ENCODE measurements at regions not wholly inside any gene's neighbourhood (a gene's known extent, or its start where the extent isn't known, plus 50 kb on each side); places are given as distances from the start of the nearest gene placed in this dataset.

- Mint-ChIP-seq H3K9me3 (no peaks in the 10 kb centered on the region), H3K36me3 (no peaks in the 10 kb centered on the region), H3K4me3 (no peak overlapping the region), H3K27ac (no peak overlapping the region), H3K4me1 (no peaks in the 10 kb centered on the region), H3K27me3 (no peaks in the 10 kb centered on the region)
- DNase-seq (no peak), ATAC-seq (replicated peaks) (peak in 1 of 2 donors; percentile 16)
These were observed 1208.4 kb upstream of the TENM4 start for GRCh38 chr11:80649186-80649585.

GRCh38 chr11:80638296-80638695 lies 1197.5 kb upstream of the TENM4 start:
- peaks cover 0 to 2% of the 10 kb centered on the region in 2 donors for H3K9me3 Mint-ChIP-seq
- DNase-seq (no peak), ATAC-seq (replicated peaks) (no peak)
- H3K4me1 Mint-ChIP-seq = no peaks in the 10 kb centered on the region
- no peaks in the 10 kb centered on the region for H3K27me3 Mint-ChIP-seq
- H3K36me3 Mint-ChIP-seq = no peaks in the 10 kb centered on the region
- H3K27ac Mint-ChIP-seq = no peak overlapping the region
- H3K4me3 Mint-ChIP-seq = no peak overlapping the region

GRCh38 chr11:80637571-80637970 lies 1196.7 kb upstream of the TENM4 start:
- no peak overlapping the region for H3K4me3 Mint-ChIP-seq
- H3K36me3 Mint-ChIP-seq = no peaks in the 10 kb centered on the region
- H3K27me3 Mint-ChIP-seq = no peaks in the 10 kb centered on the region
- DNase-seq (no peak), ATAC-seq (replicated peaks) (no peak)
- H3K9me3 Mint-ChIP-seq = peaks cover 0 to 2% of the 10 kb centered on the region in 2 donors
- no peak overlapping the region for H3K27ac Mint-ChIP-seq
- H3K4me1 Mint-ChIP-seq = no peaks in the 10 kb centered on the region

- no peak for DNase-seq
- H3K9me3 Mint-ChIP-seq = no peaks in the 10 kb centered on the region
- no peaks in the 10 kb centered on the region for H3K27me3 Mint-ChIP-seq
- H3K4me1 Mint-ChIP-seq = no peaks in the 10 kb centered on the region
- ATAC-seq (replicated peaks) = no peak
- H3K27ac Mint-ChIP-seq = no peak overlapping the region
- no peak overlapping the region for H3K4me3 Mint-ChIP-seq
- no peaks in the 10 kb centered on the region for H3K36me3 Mint-ChIP-seq
These were observed 1196.2 kb upstream of the TENM4 start for GRCh38 chr11:80636999-80637398.

GRCh38 chr11:80635178-80635577 lies 1194.3 kb upstream of the TENM4 start:
- ATAC-seq (replicated peaks) (no peak), DNase-seq (no peak)
- Mint-ChIP-seq H3K4me1 (no peaks in the 10 kb centered on the region), H3K27ac (no peak overlapping the region), H3K4me3 (no peak overlapping the region), H3K9me3 (no peaks in the 10 kb centered on the region), H3K27me3 (no peaks in the 10 kb centered on the region), H3K36me3 (no peaks in the 10 kb centered on the region)

GRCh38 chr11:80632691-80633090 lies 1191.9 kb upstream of the TENM4 start:
- DNase-seq (no peak), ATAC-seq (replicated peaks) (no peak)
- no peaks in the 10 kb centered on the region for H3K9me3 Mint-ChIP-seq
- H3K36me3 Mint-ChIP-seq = no peaks in the 10 kb centered on the region
- H3K27ac Mint-ChIP-seq = no peak overlapping the region
- H3K4me1 Mint-ChIP-seq = no peaks in the 10 kb centered on the region
- no peaks in the 10 kb centered on the region for H3K27me3 Mint-ChIP-seq
- H3K4me3 Mint-ChIP-seq = no peak overlapping the region

- no peak for DNase-seq
- H3K4me3 Mint-ChIP-seq = no peak overlapping the region
- no peak overlapping the region for H3K27ac Mint-ChIP-seq
- no peak for ATAC-seq (replicated peaks)
- no peaks in the 10 kb centered on the region for H3K9me3 Mint-ChIP-seq
- H3K4me1 Mint-ChIP-seq = no peaks in the 10 kb centered on the region
- no peaks in the 10 kb centered on the region for H3K27me3 Mint-ChIP-seq
- no peaks in the 10 kb centered on the region for H3K36me3 Mint-ChIP-seq
These were observed 1191.3 kb upstream of the TENM4 start for GRCh38 chr11:80632156-80632555.

- Mint-ChIP-seq H3K9me3 (no peaks in the 10 kb centered on the region), H3K4me3 (no peak overlapping the region), H3K4me1 (no peaks in the 10 kb centered on the region)
These were observed 1188.6 kb upstream of the TENM4 start for GRCh38 chr11:80629466-80629865.

GRCh38 chr11:80627364-80627763 lies 1186.5 kb upstream of the TENM4 start:
- DNase-seq = no peak
- Mint-ChIP-seq H3K27ac (no peak overlapping the region), H3K9me3 (no peaks in the 10 kb centered on the region), H3K4me1 (no peaks in the 10 kb centered on the region), H3K27me3 (no peaks in the 10 kb centered on the region), H3K4me3 (no peak overlapping the region), H3K36me3 (no peaks in the 10 kb centered on the region)
- ATAC-seq (replicated peaks) = no peak

More at GRCh38 chr11:80629466-80629865, 1188.6 kb upstream of the TENM4 start:
- ATAC-seq (replicated peaks) (no peak), DNase-seq (no peak)
- H3K27ac Mint-ChIP-seq = no peak overlapping the region
- no peaks in the 10 kb centered on the region for H3K27me3 Mint-ChIP-seq
- no peaks in the 10 kb centered on the region for H3K36me3 Mint-ChIP-seq

- Mint-ChIP-seq H3K36me3 (no peaks in the 10 kb centered on the region), H3K27ac (no peak overlapping the region), H3K4me1 (no peaks in the 10 kb centered on the region), H3K27me3 (no peaks in the 10 kb centered on the region), H3K9me3 (no peaks in the 10 kb centered on the region), H3K4me3 (no peak overlapping the region)
- DNase-seq = no peak
- ATAC-seq (replicated peaks) = no peak
These were observed 1185.9 kb upstream of the TENM4 start for GRCh38 chr11:80626721-80627120.

GRCh38 chr11:80625563-80625962 lies 1184.7 kb upstream of the TENM4 start:
- Mint-ChIP-seq H3K4me1 (no peaks in the 10 kb centered on the region), H3K27ac (no peak overlapping the region), H3K4me3 (no peak overlapping the region), H3K9me3 (no peaks in the 10 kb centered on the region), H3K27me3 (no peaks in the 10 kb centered on the region), H3K36me3 (no peaks in the 10 kb centered on the region)
- no peak for DNase-seq
- no peak for ATAC-seq (replicated peaks)

- H3K27me3 Mint-ChIP-seq = no peaks in the 10 kb centered on the region
- H3K4me3 Mint-ChIP-seq = no peak overlapping the region
- ATAC-seq (replicated peaks) (no peak), DNase-seq (no peak)
- H3K4me1 Mint-ChIP-seq = no peaks in the 10 kb centered on the region
- no peaks in the 10 kb centered on the region for H3K36me3 Mint-ChIP-seq
- no peaks in the 10 kb centered on the region for H3K9me3 Mint-ChIP-seq
- H3K27ac Mint-ChIP-seq = no peak overlapping the region
These were observed 1181.0 kb upstream of the TENM4 start for GRCh38 chr11:80621871-80622270.

GRCh38 chr11:80620867-80621266 lies 1180.0 kb upstream of the TENM4 start:
- Mint-ChIP-seq H3K27me3 (no peaks in the 10 kb centered on the region), H3K36me3 (no peaks in the 10 kb centered on the region), H3K4me1 (no peaks in the 10 kb centered on the region), H3K9me3 (no peaks in the 10 kb centered on the region), H3K4me3 (no peak overlapping the region), H3K27ac (no peak overlapping the region)
- no peak for DNase-seq
- peak; percentile 52 to 60 for ATAC-seq (replicated peaks)

GRCh38 chr11:80617156-80617555 lies 1176.3 kb upstream of the TENM4 start:
- no peak overlapping the region for H3K27ac Mint-ChIP-seq
- H3K4me3 Mint-ChIP-seq = no peak overlapping the region
- no peaks in the 10 kb centered on the region for H3K36me3 Mint-ChIP-seq
- DNase-seq (no peak), ATAC-seq (replicated peaks) (no peak)
- no peaks in the 10 kb centered on the region for H3K4me1 Mint-ChIP-seq
- H3K27me3 Mint-ChIP-seq = no peaks in the 10 kb centered on the region
- peaks cover 4 to 7% of the 10 kb centered on the region in 2 donors for H3K9me3 Mint-ChIP-seq

GRCh38 chr11:80616070-80616800 lies 1175.4 kb upstream of the TENM4 start:
- no peak for ATAC-seq (replicated peaks)

GRCh38 chr11:80613655-80614054 lies 1172.8 kb upstream of the TENM4 start:
- Mint-ChIP-seq H3K4me3 (no peak overlapping the region), H3K9me3 (peaks cover 4 to 7% of the 10 kb centered on the region in 2 donors), H3K27ac (no peak overlapping the region), H3K36me3 (no peaks in the 10 kb centered on the region), H3K27me3 (no peaks in the 10 kb centered on the region), H3K4me1 (no peaks in the 10 kb centered on the region)
- DNase-seq = no peak
- ATAC-seq (replicated peaks) = no peak

More at GRCh38 chr11:80616070-80616800, 1175.4 kb upstream of the TENM4 start:
- DNase-seq = no peak
- H3K27me3 Mint-ChIP-seq = no peaks in the 10 kb centered on the region
- peaks cover 4 to 7% of the 10 kb centered on the region in 2 donors for H3K9me3 Mint-ChIP-seq
- H3K36me3 Mint-ChIP-seq = no peaks in the 10 kb centered on the region
- H3K4me3 Mint-ChIP-seq = no peak overlapping the region
- H3K4me1 Mint-ChIP-seq = no peaks in the 10 kb centered on the region
- no peak overlapping the region for H3K27ac Mint-ChIP-seq

All from stimulated activated naive B cell treated with anti-CD40 and anti-IgM and Interleukin-4, amounts not matched to agents 10 μg/mL and 1 μg/mL and 100 μg/mL, for 72 hours (primary cell).